ENCODE measurements at regions not wholly inside any gene's neighbourhood (a gene's known extent, or its start where the extent isn't known, plus 50 kb on each side); places are given as distances from the start of the nearest gene placed in this dataset.

DNA sequence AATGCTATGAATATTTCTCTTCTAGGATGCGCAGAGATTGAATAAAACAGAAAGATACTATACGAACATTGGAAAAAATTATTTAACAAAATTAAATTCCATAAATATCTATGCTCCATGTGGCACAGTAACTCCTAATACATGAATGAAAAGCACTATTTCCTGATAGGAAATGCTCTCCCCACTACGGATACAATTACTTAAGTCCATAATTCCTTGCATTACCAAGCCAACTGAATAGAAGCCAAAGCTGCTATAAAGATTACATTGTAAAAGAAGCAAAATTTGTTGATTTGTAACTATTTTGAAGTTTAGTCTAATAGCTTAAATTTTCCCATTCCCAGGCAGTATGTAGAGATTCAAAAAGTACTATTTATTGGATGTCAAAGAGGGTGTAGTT, 61.8 kb upstream of the SNX2 start:
- TF ChIP-seq ZNF565 (CRISPR knock-in tag; conservative IDR thresholded peaks at IDR 0.05; ENCODE audit: low read depth) (no peak), TCF4 (CRISPR knock-in tag; IDR thresholded peaks at IDR 0.05; ENCODE audit: borderline replicate concordance) (no peak), ZC3H10 (CRISPR knock-in tag; IDR thresholded peaks at IDR 0.05) (no peak)
